HG02623 (cell line): ENCODE measurements at regions not wholly inside any gene's neighbourhood (a gene's known extent, or its start where the extent isn't known, plus 50 kb on each side); places are given as distances from the start of the nearest gene placed in this dataset.
"Not testable (repeated sequence)": the region's sequence is repeated elsewhere in the genome, so short reads cannot be mapped to it uniquely, and the experiment has no call there.

Experiments used
- ATAC-seq: cut with Tn5 transposase; IDR thresholded peaks from one replicate; pipeline ENCODE4 v1.9.1; 2021; ENCODE audit warnings: moderate library complexity; ENCODE audit not compliant: unreplicated experiment

GRCh38 chr9:85344901-85345300, 396.9 kb downstream of the AGTPBP1 start:
- ATAC-seq: no peak

- no peak for ATAC-seq
Measured at GRCh38 chr9:85339338-85339737, 402.4 kb downstream of the AGTPBP1 start.

GRCh38 chr9:85334228-85334627, 407.5 kb downstream of the AGTPBP1 start:
- ATAC-seq: no peak

- ATAC-seq: no peak
Measured at GRCh38 chr9:85332487-85332886, 409.3 kb downstream of the AGTPBP1 start.

GRCh38 chr9:85331626-85332025, 410.1 kb downstream of the AGTPBP1 start:
- ATAC-seq: no peak

GRCh38 chr9:85322592-85322991, 419.2 kb downstream of the AGTPBP1 start:
- ATAC-seq: no peak

- no peak for ATAC-seq
Measured at GRCh38 chr9:85321561-85321960, 420.2 kb downstream of the AGTPBP1 start.

- ATAC-seq: no peak
Measured at GRCh38 chr9:85319936-85320656, 421.7 kb downstream of the AGTPBP1 start.

- ATAC-seq: not testable (repeated sequence)
Measured at GRCh38 chr9:85315535-85315934, 426.2 kb downstream of the AGTPBP1 start.

GRCh38 chr9:85310573-85310972, 431.2 kb downstream of the AGTPBP1 start:
- no peak for ATAC-seq

GRCh38 chr9:85303757-85304134, 438.0 kb downstream of the AGTPBP1 start:
- no peak for ATAC-seq

GRCh38 chr9:85302938-85303756, 438.6 kb downstream of the AGTPBP1 start:
- ATAC-seq: no peak

GRCh38 chr9:85298499-85298898, 443.3 kb downstream of the AGTPBP1 start:
- ATAC-seq: no peak

- ATAC-seq: not testable (repeated sequence)
Measured at GRCh38 chr9:85295244-85295643, 446.5 kb downstream of the AGTPBP1 start.

- ATAC-seq: no peak
Measured at GRCh38 chr9:85292261-85292660, 449.5 kb downstream of the AGTPBP1 start.

GRCh38 chr9:85291266-85291665, 450.5 kb downstream of the AGTPBP1 start:
- no peak for ATAC-seq

GRCh38 chr9:85290019-85290418, 451.7 kb downstream of the AGTPBP1 start:
- ATAC-seq: no peak

GRCh38 chr9:85289142-85289541, 452.6 kb downstream of the AGTPBP1 start:
- no peak for ATAC-seq

- ATAC-seq: no peak
Measured at GRCh38 chr9:85283421-85283820, 458.3 kb downstream of the AGTPBP1 start.

GRCh38 chr9:85278769-85279168, 463.0 kb downstream of the AGTPBP1 start:
- no peak for ATAC-seq

- ATAC-seq: no peak
Measured at GRCh38 chr9:85276741-85277140, 465.0 kb downstream of the AGTPBP1 start.

- no peak for ATAC-seq
Measured at GRCh38 chr9:85269811-85270210, 471.9 kb downstream of the AGTPBP1 start.
